ENCODE measurements at regions not wholly inside any gene's neighbourhood (a gene's known extent, or its start where the extent isn't known, plus 50 kb on each side); places are given as distances from the start of the nearest gene placed in this dataset.

DNA sequence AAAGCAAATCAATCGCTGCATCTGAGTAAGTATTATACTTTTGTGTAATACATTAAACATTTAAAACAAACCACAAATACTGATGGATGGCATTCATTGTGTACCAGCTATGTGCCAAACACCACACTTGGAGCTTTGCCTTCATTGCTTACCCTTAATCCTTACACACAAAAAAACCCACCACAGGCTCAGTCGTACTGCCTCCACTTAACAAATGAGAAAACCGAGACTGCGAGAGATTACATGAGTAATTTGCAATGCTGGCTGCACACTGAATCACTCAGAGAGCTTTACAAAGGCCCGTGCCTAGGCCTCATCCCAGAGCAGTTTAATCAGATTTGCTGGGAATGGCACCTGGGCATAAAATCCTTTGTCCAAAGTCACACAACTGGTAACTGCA, 130.5 kb downstream of the EDN1 start:
- no peak for TF ChIP-seq CTCF (IDR thresholded peaks at IDR 0.05)
- Histone ChIP-seq H3K4me3 (no peak overlapping the region), H3K9me3 (no peaks in the 10 kb centered on the region), H3K4me1 (no peaks in the 10 kb centered on the region), H3K36me3 (no peaks in the 10 kb centered on the region), H3K9ac (ENCODE audit: low read depth in 2 of 2, low read length in 2 of 2) (no peak overlapping the region), H3K27me3 (no peaks in the 10 kb centered on the region), H3K27ac (no peak overlapping the region)
- DNase-seq, result no peak
- intact Hi-C loops (cut with DNase I), result no loop called here

GRCh38 chr6:12421596-12421995, 131.4 kb downstream of the EDN1 start:
- H3K9ac ChIP-seq (ENCODE audit: low read depth in 2 of 2, low read length in 2 of 2), result no peak overlapping the region
- H3K27ac ChIP-seq, result no peak overlapping the region
- intact Hi-C loops (cut with DNase I), result no loop called here
- H3K4me3 ChIP-seq, result no peak overlapping the region
- H3K9me3 ChIP-seq, result no peaks in the 10 kb centered on the region
- H3K27me3 ChIP-seq, result no peaks in the 10 kb centered on the region
- TF ChIP-seq CTCF (IDR thresholded peaks at IDR 0.05), result no peak
- H3K4me1 ChIP-seq, result no peaks in the 10 kb centered on the region
- DNase-seq, result no peak
- no peaks in the 10 kb centered on the region for H3K36me3 ChIP-seq

DNA sequence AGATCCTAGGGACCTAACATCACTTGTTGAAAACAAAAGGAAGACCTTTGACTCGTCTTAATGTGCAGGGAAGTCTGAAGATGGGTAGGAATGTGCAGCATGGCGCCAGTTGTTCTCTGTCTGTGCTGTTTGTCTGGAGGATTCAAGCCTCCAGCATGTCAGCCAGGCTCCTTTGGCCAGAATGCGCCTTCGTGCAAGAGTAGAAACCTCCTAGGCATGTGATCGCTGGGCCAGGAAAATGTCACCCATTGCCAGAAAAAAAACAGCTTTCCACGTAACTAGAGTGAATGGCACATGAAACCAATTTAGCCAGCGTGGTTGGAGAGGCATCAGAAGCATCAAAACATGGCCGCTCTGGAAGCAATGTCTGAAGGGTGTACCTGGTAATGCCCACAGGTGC, 132.7 kb downstream of the EDN1 start:
- no peaks in the 10 kb centered on the region for H3K36me3 ChIP-seq
- H3K9ac ChIP-seq (ENCODE audit: low read depth in 2 of 2, low read length in 2 of 2), result no peak overlapping the region
- DNase-seq, result no peak
- no peaks in the 10 kb centered on the region for H3K9me3 ChIP-seq
- intact Hi-C loops (cut with DNase I), result no loop called here
- no peak overlapping the region for H3K27ac ChIP-seq
- no peak for TF ChIP-seq CTCF (IDR thresholded peaks at IDR 0.05)
- no peak overlapping the region for H3K4me3 ChIP-seq
- no peaks in the 10 kb centered on the region for H3K27me3 ChIP-seq
- H3K4me1 ChIP-seq, result no peaks in the 10 kb centered on the region

- no peaks in the 10 kb centered on the region for H3K9me3 ChIP-seq
- intact Hi-C loops (cut with DNase I), result no loop called here
- no peak for TF ChIP-seq CTCF (IDR thresholded peaks at IDR 0.05)
- DNase-seq, result no peak
- no peak overlapping the region for H3K27ac ChIP-seq
- H3K36me3 ChIP-seq, result no peaks in the 10 kb centered on the region
- H3K4me1 ChIP-seq, result no peaks in the 10 kb centered on the region
- no peak overlapping the region for H3K9ac ChIP-seq (ENCODE audit: low read depth in 2 of 2, low read length in 2 of 2)
- no peaks in the 10 kb centered on the region for H3K27me3 ChIP-seq
- H3K4me3 ChIP-seq, result no peak overlapping the region
These were observed 133.7 kb downstream of the EDN1 start for GRCh38 chr6:12423832-12424231.

DNA sequence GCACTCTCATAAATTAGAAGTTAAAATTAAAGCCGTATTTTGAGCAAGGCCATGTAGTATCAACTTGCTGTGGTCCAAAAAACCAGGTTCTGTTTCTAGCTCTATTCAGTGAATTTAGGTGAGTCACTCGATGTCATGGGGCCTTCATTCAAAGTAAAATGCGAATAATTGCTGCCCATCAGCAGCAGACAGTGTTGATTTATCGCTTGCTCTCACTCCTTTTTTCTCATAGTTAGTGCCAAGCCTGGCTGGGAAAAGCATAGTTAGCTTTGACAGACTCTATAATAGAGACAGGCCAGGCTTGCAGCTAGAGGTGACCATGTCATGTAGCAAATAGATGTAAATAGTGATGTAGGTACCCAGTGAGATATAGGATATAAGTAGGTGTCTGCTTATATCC, 136.0 kb downstream of the EDN1 start:
- no peak for DNase-seq
- intact Hi-C loops (cut with DNase I), result no loop called here
- TF ChIP-seq CTCF (IDR thresholded peaks at IDR 0.05), result no peak
- Histone ChIP-seq H3K27ac (no peak overlapping the region), H3K36me3 (no peaks in the 10 kb centered on the region), H3K9ac (ENCODE audit: low read depth in 2 of 2, low read length in 2 of 2) (no peak overlapping the region), H3K4me3 (no peak overlapping the region), H3K4me1 (no peaks in the 10 kb centered on the region), H3K9me3 (no peaks in the 10 kb centered on the region), H3K27me3 (no peaks in the 10 kb centered on the region)

DNA sequence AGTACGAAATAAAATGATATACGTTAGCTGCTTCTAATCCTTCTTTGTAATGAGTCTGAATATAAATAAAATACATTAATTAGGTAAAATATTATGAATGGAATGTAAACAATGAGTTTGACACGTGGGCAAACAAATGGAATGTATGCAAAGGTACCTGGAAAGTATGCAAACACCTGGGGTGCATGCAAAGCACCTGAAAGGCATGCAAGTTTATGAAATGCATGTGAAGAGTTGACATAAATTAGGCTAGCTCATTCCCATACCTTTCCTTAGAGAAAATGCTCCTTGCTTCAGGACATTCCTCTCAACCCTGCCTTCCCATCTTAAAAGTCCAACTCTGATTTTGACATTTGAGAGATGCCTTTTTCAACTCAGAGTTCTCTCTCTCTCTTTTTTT, 140.9 kb downstream of the EDN1 start:
- Histone ChIP-seq H3K27ac (no peak overlapping the region), H3K36me3 (no peaks in the 10 kb centered on the region), H3K4me1 (no peaks in the 10 kb centered on the region), H3K4me3 (no peak overlapping the region), H3K9me3 (no peaks in the 10 kb centered on the region), H3K27me3 (no peaks in the 10 kb centered on the region), H3K9ac (ENCODE audit: low read depth in 2 of 2, low read length in 2 of 2) (no peak overlapping the region)
- no peak for TF ChIP-seq CTCF (IDR thresholded peaks at IDR 0.05)
- DNase-seq, result no peak
- intact Hi-C loops (cut with DNase I), result no loop called here
